Activated CD8-positive, alpha-beta memory T cell treated with anti-CD3 and anti-CD28 coated beads, Interleukin-2, amount 50 U/mL, for 24 hours (primary cell): ENCODE measurements at regions not wholly inside any gene's neighbourhood (a gene's known extent, or its start where the extent isn't known, plus 50 kb on each side); places are given as distances from the start of the nearest gene placed in this dataset.
"Not testable (repeated sequence)": the region's sequence is repeated elsewhere in the genome, so short reads cannot be mapped to it uniquely, and the experiment has no call there.

ENCODE experiments used
- DNase-seq: peaks from one replicate; pipeline ENCODE4 v3.0.0-alpha.2; 2020; ENCODE audit errors: extremely low read depth

DNA sequence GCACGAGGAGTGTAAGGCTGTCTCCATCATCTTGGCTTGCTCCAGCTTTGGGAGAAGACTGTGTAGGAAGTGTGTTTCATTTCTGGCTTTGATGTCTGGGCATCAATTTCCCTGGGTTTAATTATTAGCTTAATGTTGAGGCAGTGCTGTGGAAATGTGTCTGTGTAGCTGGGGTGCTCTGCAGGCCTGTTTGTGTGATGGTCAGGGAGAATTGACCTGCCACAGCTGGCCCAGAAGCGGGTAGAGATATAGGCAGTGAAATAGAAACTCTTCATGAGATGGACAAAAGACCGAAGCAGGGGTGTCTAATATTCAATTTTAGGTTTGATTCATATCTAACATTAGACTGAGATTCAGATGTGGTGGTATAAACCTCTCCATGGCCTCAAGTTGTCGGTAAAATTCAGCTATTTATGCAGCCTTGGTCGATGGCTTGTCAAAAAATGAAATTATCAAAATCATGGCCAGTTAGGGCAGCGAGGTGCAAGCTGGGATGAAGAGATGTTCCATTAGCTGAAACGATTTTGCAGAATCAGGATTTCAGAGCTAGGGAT lies 95.3 kb upstream of the SNX9 start:
- no peak for DNase-seq

DNA sequence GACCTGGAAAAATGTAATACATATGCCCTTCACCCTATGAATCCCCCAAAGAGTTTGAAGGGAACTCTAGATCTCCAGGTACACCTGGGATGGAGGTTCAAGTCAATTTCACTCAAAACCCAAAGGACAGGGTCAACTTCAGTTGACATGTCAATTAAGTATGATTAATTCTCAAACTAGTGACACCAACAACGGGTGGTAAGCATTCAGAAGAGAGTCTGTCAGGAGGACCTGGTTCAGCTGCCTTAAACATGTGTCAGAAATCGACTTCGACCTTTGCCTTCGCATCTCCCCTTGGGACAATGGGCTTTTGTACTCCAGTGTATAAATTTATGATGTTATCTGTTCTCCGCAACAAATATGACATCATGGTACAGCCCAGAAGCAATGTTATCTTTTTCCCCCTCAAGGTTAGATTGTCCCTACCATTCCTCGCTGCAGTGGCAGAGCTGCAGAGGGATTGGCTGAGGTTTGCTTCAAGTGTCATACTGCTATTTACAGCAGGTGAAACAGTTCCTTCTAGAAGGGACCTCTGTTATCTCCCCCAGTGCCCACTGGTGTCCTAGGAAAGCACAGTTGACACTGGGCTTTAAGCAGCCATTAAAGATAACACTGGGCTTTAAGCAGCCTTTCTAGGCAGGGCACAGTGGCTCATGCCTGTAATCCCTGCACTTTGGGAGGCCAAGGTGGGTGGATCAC lies 94.7 kb upstream of the SNX9 start:
- no peak for DNase-seq

DNA sequence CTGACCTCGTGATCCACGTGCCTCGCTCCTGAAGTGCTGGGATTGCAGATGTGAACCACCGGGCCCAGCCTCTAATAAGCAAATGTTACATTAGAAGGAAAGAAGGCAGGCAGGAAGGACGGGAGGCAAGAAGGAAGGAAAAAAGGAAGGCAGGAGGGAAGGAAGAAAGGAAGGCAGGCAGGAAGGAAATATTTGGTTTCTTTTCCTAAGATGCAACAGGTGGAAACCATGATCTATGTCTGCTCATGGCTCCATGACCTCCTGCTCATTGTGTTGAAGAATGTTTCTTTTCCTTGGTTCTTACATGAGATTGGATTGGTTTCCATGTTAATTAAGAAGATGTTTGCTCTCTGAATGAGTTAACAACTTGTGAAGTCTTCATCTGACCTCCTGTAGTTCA lies 91.8 kb upstream of the SNX9 start:
- DNase-seq, result no peak

DNA sequence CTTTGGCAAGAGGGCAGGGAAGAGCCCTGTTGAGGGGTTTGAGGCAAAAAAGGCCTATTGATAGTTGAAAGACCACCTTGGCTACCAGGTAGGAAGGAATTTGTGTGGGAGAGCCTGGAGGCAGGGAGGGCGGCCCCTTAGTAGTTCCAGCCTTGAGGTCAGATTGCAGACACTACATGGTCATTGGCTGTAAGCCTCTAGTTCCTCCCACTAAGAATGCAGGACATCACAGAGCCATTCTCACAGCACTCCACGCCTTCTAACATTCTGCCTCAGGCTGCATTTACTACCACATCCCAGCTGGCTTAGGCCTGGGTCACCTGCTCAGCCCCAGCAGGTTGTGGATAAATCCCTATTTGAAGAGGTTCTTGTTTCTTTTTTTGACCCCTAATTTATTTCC lies 91.0 kb upstream of the SNX9 start:
- no peak for DNase-seq

DNA sequence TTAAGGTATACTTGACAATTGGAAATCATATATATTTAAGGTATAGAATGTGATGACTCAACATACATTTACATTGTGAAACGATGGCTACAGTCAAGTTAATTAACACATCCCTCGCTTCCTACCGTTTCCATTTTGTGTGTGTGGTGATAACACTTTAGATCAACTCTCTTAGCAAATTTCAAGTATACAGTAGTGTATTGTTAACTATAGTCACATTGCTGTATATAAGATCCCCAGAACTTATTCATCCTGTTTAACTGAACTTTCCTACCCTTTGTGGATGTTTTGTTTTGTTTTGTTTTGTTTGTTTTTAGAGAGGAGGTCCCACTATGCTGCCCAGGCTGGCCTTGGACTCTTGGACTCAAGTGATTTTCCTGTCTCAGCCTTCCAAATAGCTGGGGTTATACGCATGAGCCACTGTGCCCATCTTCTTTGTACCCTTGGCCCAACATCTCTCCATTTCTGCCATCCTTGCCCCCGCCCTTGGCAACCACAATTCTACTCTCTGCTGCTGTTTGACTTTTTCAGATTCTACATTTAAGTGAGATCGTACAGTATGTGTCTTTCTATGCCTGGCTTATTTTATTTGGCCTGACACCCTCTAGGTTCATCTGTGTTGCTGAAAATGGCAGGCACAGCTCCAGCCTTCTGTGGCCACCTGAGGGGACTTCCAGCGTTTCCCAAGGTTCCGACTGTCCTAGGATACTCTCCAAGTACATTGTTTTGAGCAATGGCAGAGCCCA lies 90.5 kb upstream of the SNX9 start:
- no peak for DNase-seq

DNA sequence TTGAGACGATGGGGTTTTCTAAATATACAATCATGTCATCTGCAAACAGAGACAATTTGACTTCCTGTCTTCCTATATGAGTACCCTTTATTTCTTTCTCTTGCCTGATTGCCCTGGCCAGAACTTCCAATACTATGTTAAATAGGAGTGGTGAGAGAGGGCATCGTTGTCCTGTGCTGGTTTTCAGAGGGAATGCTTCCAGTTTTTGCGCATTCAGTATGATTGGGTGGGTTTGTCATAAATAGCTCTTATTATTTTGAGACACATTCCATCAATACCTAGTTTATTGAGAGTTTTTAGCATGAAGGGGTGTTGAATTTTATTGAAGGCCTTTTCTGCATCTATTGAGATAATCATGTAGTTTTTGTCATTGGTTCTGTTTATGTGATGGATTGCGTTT lies 86.5 kb upstream of the SNX9 start:
- not testable (repeated sequence) for DNase-seq

DNA sequence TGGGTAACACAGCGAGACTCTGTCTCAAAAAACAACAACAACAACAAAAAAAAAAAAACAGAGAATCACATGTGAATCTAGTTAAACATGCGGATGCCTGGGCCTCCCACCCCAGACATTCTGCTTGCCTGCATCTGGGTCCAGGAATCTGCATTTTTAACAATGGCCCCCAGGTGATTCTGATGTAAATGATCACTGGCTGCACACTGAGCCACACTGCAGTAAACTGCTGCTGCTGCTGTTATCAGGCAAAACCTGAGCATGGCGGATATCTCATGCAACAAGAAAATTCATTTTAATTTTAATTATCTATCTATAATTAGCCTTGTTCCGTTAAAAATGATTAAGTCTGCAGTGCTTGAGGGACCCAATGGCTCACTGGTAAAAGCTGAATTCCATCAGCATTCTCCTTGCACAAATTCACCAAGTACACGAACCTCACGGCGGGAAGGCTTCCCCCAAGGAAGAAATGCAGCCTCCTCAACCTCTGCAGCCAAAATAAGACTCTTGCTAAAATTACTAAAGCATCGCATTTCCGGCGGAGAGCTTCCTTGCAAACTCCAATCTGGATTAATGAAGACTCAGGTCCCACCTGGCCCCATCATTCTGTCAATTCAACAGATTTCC lies 81.6 kb upstream of the SNX9 start:
- no peak for DNase-seq

DNA sequence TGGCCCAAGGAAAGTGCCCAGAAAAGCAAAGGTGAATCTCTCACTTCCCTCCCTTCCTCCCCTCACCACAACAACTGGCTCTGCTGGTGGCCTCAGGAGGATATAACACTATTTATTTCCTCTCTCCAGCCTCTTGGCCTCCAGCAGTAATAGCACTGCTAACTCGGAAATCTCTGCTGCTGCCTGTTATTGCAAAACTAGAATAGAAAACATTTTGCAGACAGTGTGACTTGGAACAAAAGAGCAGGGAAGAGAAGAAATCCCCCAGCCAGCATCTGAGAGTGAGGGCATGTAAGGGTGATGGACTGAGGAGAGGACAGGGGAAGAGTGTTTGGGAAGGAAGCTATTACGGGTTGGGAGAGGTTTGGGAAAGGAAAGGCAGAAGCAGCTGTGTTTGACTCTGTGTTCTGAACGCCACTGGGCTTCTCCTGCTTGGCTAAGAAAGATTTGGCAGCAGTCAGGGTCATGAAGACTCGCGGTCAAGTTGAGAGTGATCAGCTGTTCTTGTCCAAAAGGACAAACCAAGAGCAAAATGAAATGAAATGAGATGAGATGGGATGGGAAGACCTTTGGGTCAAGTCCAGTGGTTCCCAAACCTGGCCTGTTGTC lies 81.0 kb upstream of the SNX9 start:
- DNase-seq, result no peak

DNA sequence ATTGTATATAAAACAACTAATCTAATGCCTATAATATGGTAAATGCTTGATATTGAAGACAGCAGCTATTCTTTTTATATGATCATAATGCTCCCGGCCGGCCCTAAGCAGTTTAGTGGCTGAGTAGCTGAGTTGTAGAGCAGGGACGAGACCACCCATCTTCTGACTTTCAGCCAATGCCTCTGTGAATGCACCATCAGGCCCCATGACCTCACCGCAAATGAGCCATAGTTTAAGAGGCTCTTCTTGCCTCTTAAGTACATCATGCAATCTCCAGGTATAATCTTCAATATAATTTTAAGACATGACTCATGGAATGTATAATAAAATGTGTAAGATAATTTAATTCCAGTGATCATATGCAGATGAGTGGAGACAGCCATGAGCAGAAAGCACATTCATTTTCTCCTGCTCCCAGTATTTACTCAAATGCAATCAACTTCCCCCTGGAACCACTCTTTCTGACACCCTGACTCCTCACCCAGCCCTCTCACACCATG lies 78.9 kb upstream of the SNX9 start:
- no peak for DNase-seq

DNA sequence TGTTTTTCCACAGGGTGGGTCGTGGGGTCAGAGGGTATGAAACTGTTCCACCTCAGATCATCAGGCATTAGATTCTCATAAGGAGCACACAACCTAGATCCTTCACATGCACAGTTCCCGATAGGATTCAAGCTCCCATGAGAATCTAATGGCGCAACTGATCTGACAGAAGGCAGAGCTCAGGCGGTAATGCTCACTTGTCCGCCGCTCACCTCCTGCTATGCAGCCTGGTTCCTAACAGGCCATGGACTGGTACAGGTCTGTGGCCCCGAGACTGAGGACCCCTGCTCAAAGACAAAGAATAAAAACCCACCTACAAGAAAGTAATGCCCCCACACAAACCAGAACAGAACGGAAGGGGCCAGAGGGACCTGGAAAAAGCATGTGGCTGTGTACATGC lies 76.1 kb upstream of the SNX9 start:
- no peak for DNase-seq

DNA sequence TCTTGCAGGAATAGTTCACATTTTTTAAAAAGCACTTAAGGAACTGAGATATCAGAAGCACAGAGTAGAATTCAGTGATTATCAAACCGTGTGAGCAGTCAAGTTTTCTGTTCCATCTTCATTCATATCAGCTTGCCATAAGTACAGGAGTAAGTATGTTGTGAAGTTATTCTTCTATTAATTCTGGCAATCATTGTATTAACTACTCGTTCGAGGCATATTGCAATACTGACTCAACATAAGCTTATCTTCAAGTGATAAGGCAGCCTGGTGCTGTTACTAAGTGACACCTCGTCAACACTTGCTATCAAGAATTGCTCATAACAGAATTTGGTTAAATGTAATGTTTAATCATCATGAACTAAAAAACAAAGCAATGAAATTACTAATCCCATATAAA lies 75.7 kb upstream of the SNX9 start:
- DNase-seq, result no peak

DNA sequence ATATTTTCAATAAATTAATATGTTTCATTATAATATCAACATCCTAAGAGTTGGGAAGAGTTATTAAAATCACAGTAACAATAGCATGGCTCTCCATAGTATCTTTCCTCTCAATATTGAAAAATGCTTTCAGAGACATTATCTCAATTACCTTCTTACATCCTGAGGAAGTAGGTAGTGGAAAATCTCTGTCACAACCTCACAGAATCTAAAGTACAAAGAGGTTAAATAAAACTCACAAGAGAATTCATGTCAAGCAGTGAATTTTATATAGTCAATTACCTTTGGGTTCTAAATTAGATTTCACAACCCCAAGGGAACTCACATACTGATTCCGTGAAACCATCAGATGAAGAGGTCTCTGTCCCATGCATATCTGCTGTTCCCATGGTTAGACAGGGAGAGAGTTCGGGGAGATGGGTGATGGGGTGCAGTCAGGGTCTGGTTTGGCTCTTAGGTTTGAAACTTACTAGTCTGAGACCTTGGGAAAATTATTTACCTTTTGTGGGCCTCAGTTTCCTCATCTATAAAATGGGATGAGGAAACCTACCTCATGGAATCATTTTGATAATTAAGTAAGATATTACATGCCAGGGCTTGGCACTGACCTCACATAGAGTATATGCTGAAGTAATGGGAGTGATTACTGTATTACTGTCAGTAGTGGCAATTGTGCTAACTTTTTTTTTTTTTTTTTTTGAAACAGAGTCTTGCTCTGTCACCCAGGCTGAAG lies 74.0 kb upstream of the SNX9 start:
- DNase-seq, result no peak

DNA sequence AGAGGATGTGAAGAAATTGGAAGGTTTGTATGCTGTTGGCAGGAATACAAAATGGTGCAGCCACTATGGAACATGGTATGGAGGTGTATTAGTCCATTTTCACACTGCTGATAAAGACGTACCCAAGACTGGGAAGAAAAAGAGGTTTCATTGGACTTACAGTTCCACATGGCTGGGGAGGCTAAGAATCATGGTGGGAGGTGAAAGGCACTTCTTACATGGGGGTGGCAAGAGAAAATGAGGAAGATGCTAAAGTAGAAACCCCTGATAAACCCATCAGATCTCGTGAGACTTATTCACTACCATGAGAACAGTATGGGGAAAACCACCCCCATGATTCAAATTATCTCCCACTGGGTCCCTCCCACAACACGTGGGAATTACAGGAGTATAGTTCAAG lies 72.1 kb upstream of the SNX9 start:
- DNase-seq, result not testable (repeated sequence)

DNA sequence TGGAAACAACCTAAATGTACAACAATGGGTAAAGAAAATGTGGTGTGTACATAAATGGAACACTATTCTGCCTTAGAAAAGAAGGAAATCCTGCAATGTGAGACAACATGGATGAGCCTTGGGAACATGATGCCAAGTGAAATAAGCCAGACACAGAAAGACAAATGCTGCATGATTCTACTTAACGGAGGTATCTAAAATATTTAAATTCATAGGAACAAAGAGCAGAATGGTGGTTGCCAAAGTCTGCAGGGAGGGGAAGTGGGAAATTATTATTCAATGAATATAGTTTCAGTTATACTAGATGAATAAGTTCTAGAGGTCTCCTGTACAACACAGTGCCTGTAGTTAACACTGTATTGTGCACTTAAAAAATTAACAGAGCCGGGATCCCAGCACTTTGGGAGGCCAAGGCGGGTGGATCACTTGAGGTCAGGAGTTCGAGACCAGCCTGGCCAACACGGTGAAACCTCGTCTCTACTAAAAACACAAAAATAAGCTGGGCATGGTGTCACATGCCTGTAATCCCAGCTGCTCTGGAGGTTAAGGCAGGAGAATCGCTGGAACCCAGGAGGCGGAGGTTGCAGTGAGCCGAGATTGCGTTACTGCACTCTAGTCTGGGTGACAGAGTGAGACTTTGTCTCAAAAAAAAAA lies 71.4 kb upstream of the SNX9 start:
- DNase-seq, result no peak

DNA sequence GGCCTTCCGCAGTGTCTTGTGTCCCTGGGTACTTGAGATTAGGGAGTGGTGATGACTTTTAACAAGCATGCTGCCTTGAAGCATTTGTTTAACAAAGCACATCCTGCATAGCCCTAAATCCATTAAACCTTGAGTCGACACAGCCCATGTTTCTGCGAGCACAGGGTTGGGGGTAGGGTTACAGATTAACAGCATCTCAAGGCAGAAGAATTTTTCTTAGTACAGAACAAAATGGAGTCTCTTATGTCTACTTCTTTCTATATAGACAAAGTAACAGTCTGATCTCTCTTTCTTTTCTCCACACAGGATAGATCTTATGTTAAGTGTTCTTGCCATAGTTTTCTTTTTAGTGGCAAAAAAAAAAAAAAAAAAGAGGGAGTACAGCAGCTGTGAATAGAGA lies 70.2 kb upstream of the SNX9 start:
- not testable (repeated sequence) for DNase-seq

DNA sequence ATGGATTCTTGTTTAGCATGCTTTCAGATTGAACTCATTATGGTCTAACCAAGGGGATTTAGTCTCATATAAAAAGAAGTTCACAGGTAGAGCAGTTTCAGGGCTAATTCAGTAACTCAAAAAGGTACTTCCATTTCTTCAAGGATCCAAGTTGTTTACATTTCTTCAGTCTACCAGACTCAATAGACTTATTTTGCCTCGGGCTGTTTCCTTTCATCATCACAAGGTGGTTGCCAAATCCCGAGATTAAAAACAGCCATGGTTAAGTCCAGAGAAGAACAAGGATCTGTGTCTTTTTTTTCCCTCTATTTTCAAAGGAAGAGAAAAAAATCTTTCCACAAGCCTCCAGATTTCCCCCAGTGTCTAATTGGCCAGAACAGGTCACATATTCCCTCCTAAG lies 69.8 kb upstream of the SNX9 start:
- no peak for DNase-seq

DNA sequence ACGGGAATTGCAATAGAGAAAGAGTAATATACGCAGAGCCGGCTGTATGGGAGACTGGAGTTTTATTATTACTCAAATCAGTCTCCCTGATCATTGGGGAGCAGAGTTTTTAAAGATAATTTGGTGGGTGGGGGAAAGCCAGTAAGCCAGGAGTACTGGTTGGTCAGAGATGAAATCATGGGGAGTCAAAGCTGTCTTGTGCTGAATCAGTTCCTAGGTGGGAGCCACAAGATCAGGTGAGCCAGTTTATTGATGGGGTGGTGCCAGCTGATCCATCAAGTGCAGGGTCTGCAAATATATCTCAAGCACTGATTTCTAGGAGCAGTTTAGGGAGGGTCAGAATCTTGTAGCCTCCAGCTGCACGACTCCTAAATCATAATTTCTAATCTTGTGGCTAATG lies 69.2 kb upstream of the SNX9 start:
- not testable (repeated sequence) for DNase-seq

DNA sequence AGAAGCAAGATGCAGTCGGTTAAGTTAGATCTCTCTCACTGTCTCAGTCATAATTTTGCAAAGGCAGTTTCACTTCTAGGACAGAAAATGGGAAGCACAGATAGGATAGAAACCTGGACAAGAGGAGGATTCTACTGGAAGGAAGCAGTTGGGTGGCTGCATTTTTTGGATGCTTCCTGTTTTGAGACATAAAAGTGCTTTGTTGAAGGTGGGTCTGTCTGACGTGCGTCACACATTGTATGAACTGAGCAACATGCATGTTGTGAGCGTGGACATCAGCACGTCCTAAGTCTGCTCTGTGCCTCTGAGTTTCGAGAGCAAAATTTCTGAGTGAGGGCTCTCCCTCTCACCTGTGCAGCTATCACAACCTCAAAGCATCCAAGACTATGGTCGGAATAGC lies 68.7 kb upstream of the SNX9 start:
- no peak for DNase-seq

DNA sequence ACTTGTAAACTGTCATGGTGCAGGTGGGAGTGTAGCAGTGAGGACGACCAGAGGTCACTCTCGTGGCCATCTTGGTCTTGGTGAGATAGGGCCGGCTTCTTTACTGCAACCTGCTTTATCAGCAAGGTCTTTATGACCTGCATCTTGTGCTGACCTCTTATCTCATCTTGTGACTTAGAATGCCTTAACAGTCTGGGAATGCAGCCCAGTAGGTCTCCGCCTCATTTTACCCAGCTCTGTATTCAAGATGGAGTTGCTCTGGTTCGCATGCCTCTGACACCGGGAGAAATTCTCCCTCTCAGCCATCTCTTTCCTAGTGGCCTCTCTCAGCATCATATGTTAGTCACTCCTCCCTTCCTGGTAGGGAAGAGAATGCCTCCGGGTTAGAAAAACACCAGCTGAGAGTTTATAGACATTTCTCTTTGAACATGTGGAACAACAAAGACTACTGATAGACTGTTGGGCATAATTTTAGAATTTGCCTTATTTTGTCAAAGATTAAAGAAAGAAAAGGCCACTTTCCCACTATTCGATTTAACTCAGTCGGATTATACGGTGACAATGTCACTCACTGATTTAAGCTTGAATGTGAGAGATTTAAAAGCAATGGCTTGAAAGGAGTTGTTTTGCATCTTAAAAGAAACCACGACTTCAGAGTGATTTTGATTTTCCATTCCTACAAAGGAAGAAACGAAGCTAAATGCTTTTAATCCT lies 67.9 kb upstream of the SNX9 start:
- DNase-seq, result no peak

DNA sequence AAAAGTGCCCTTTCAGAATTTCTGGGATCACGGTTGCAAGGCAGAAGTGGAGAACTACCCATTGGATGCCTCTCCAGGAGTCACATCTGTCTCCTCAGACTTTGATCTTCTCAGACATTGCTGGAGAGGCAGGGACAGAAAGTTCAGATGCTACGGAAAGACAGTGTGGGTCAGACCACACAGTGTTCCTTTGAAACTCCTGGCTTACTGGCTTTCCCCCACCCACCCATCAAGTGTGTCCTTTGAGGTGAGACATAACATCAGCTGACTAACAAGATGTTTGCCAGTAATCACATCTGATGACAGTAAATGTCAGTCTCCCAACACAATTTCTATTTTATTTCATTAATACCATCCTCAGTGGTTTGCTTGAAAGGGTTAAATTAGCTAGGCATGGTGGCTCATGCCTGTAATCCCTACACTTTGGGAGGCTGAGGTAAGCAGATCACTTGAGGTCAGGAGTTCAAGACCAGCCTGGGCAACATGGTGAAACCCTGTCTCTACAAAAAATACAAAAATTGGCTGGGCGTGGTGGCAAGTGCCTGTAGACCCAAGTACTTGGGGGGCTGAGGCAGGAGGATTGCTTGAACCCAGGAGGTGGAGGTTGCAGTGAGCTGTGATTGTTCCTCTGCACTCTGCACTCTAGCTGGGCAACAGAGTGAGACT lies 67.2 kb upstream of the SNX9 start:
- DNase-seq, result peak; percentile 41
